ENCODE measurements at regions not wholly inside any gene's neighbourhood (a gene's known extent, or its start where the extent isn't known, plus 50 kb on each side); places are given as distances from the start of the nearest gene placed in this dataset.

DNA sequence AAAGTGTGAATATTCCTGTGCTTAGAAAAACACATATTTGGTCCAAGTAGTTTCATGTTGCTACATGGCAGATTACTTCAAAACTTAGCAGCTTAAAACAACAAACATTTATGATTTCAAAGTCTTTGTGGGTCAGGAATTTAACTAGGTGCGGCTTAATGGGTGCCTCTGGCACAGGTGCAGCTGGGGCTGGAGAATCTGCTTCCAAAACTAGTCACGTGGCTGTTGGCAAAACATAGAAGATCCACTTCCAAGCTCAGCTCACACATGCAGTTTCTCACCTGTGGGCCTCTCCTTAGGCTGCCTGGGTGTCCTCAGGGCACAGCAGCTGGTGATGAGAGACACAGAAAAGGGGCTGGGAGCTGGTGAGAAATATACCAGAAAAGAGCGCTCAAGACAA lies 263.4 kb downstream of the TTLL7 start:
- TF ChIP-seq POLR2A (IDR thresholded peaks at IDR 0.05) (no peak), CTCF (IDR thresholded peaks at IDR 0.05) (no peak)

Measured in suprapubic skin (tissue), 3 donors.